ENCODE measurements at regions not wholly inside any gene's neighbourhood (a gene's known extent, or its start where the extent isn't known, plus 50 kb on each side); places are given as distances from the start of the nearest gene placed in this dataset.

- in situ Hi-C loops (cut with HindIII; ENCODE audit: low pct_unique_long_range_greater_than_20kb, low sequenced_read_pairs): no loop called here
Observed at GRCh38 chr5:117794847-117795246, 1193.5 kb downstream of the DTWD2 start.

GRCh38 chr5:117793963-117794362 lies 1194.4 kb downstream of the DTWD2 start:
- no peak for DNase-seq (ENCODE audit: low read depth)
- in situ Hi-C loops (cut with HindIII; ENCODE audit: low pct_unique_long_range_greater_than_20kb, low sequenced_read_pairs): no loop called here

More at GRCh38 chr5:117794847-117795246, 1193.5 kb downstream of the DTWD2 start:
- no peak for DNase-seq (ENCODE audit: low read depth)

GRCh38 chr5:117792476-117792875 lies 1195.9 kb downstream of the DTWD2 start:
- in situ Hi-C loops (cut with HindIII; ENCODE audit: low pct_unique_long_range_greater_than_20kb, low sequenced_read_pairs): no loop called here
- DNase-seq (ENCODE audit: low read depth): no peak

GRCh38 chr5:117788596-117788995 lies 1199.8 kb downstream of the DTWD2 start:
- in situ Hi-C loops (cut with HindIII; ENCODE audit: low pct_unique_long_range_greater_than_20kb, low sequenced_read_pairs): no loop called here
- peak; percentile 41 for DNase-seq (ENCODE audit: low read depth)

- in situ Hi-C loops (cut with HindIII; ENCODE audit: low pct_unique_long_range_greater_than_20kb, low sequenced_read_pairs): no loop called here
- no peak for DNase-seq (ENCODE audit: low read depth)
Observed at GRCh38 chr5:117779171-117779570, 1204.5 kb upstream of the SEMA6A start.

GRCh38 chr5:117776977-117777376 lies 1202.4 kb upstream of the SEMA6A start:
- no peak for DNase-seq (ENCODE audit: low read depth)
- in situ Hi-C loops (cut with HindIII; ENCODE audit: low pct_unique_long_range_greater_than_20kb, low sequenced_read_pairs): no loop called here

- DNase-seq (ENCODE audit: low read depth): no peak
- in situ Hi-C loops (cut with HindIII; ENCODE audit: low pct_unique_long_range_greater_than_20kb, low sequenced_read_pairs): no loop called here
Observed at GRCh38 chr5:117769877-117770276, 1195.3 kb upstream of the SEMA6A start.

GRCh38 chr5:117763271-117763670 lies 1188.6 kb upstream of the SEMA6A start:
- in situ Hi-C loops (cut with HindIII; ENCODE audit: low pct_unique_long_range_greater_than_20kb, low sequenced_read_pairs): no loop called here
- no peak for DNase-seq (ENCODE audit: low read depth)

GRCh38 chr5:117761186-117761585 lies 1186.6 kb upstream of the SEMA6A start:
- DNase-seq (ENCODE audit: low read depth): no peak
- in situ Hi-C loops (cut with HindIII; ENCODE audit: low pct_unique_long_range_greater_than_20kb, low sequenced_read_pairs): no loop called here

GRCh38 chr5:117759849-117760499 lies 1185.4 kb upstream of the SEMA6A start:
- DNase-seq (ENCODE audit: low read depth): no peak
- in situ Hi-C loops (cut with HindIII; ENCODE audit: low pct_unique_long_range_greater_than_20kb, low sequenced_read_pairs): no loop called here

GRCh38 chr5:117752403-117752802 lies 1177.8 kb upstream of the SEMA6A start:
- no peak for DNase-seq (ENCODE audit: low read depth)
- in situ Hi-C loops (cut with HindIII; ENCODE audit: low pct_unique_long_range_greater_than_20kb, low sequenced_read_pairs): no loop called here

- in situ Hi-C loops (cut with HindIII; ENCODE audit: low pct_unique_long_range_greater_than_20kb, low sequenced_read_pairs): no loop called here
- no peak for DNase-seq (ENCODE audit: low read depth)
Observed at GRCh38 chr5:117748336-117748735, 1173.7 kb upstream of the SEMA6A start.

- DNase-seq (ENCODE audit: low read depth): no peak
- in situ Hi-C loops (cut with HindIII; ENCODE audit: low pct_unique_long_range_greater_than_20kb, low sequenced_read_pairs): no loop called here
Observed at GRCh38 chr5:117743337-117743736, 1168.7 kb upstream of the SEMA6A start.

GRCh38 chr5:117741655-117742206 lies 1167.1 kb upstream of the SEMA6A start:
- in situ Hi-C loops (cut with HindIII; ENCODE audit: low pct_unique_long_range_greater_than_20kb, low sequenced_read_pairs): no loop called here
- no peak for DNase-seq (ENCODE audit: low read depth)

- no peak for DNase-seq (ENCODE audit: low read depth)
- in situ Hi-C loops (cut with HindIII; ENCODE audit: low pct_unique_long_range_greater_than_20kb, low sequenced_read_pairs): no loop called here
Observed at GRCh38 chr5:117740268-117740667, 1165.6 kb upstream of the SEMA6A start.

- in situ Hi-C loops (cut with HindIII; ENCODE audit: low pct_unique_long_range_greater_than_20kb, low sequenced_read_pairs): no loop called here
Observed at GRCh38 chr5:117738571-117738970, 1163.9 kb upstream of the SEMA6A start.

GRCh38 chr5:117736698-117737097 lies 1162.1 kb upstream of the SEMA6A start:
- in situ Hi-C loops (cut with HindIII; ENCODE audit: low pct_unique_long_range_greater_than_20kb, low sequenced_read_pairs): no loop called here
- no peak for DNase-seq (ENCODE audit: low read depth)

More at GRCh38 chr5:117738571-117738970, 1163.9 kb upstream of the SEMA6A start:
- no peak for DNase-seq (ENCODE audit: low read depth)

GRCh38 chr5:117734056-117734455 lies 1159.4 kb upstream of the SEMA6A start:
- DNase-seq (ENCODE audit: low read depth): no peak
- in situ Hi-C loops (cut with HindIII; ENCODE audit: low pct_unique_long_range_greater_than_20kb, low sequenced_read_pairs): no loop called here

GRCh38 chr5:117733051-117733450 lies 1158.4 kb upstream of the SEMA6A start:
- in situ Hi-C loops (cut with HindIII; ENCODE audit: low pct_unique_long_range_greater_than_20kb, low sequenced_read_pairs): no loop called here
- DNase-seq (ENCODE audit: low read depth): no peak

GRCh38 chr5:117732264-117732663 lies 1157.6 kb upstream of the SEMA6A start:
- DNase-seq (ENCODE audit: low read depth): no peak
- in situ Hi-C loops (cut with HindIII; ENCODE audit: low pct_unique_long_range_greater_than_20kb, low sequenced_read_pairs): no loop called here

Measured in Caki2 (cell line).